ENCODE measurements at regions not wholly inside any gene's neighbourhood (a gene's known extent, or its start where the extent isn't known, plus 50 kb on each side); places are given as distances from the start of the nearest gene placed in this dataset.
"Not testable (repeated sequence)": the region's sequence is repeated elsewhere in the genome, so short reads cannot be mapped to it uniquely, and the experiment has no call there.

DNA sequence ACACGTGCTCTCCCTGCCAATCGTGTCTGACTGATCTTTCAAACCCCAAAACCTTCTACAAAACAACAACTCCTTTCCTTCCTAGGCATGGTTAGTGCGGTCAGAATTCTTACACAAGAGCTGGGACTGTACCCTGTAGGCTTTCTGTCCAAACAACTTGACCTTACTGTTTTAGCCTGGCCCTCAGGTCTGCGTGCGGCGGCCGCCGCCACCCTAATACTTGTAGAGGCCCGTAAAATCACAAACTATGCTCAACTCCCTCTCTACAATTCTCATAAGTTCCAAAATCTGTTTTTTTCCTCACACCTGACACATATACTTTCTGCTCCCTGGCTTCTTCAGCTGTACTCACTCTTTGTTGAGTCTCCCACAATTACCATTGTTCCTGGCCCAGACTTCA lies 814.3 kb upstream of the VRK2 start:
- not testable (repeated sequence) for TF ChIP-seq EZH2 (IDR thresholded peaks at IDR 0.05; ENCODE audit: insufficient read depth, poor library complexity, severe bottlenecking); EZH2phosphoT487 (IDR thresholded peaks at IDR 0.05; ENCODE audit: insufficient read depth, low read depth)

Data from GM23248 (cell line).